OCI-LY7 (cell line): ENCODE measurements at regions not wholly inside any gene's neighbourhood (a gene's known extent, or its start where the extent isn't known, plus 50 kb on each side); places are given as distances from the start of the nearest gene placed in this dataset.

Source experiments
- BruUV-seq: library from RNA; stranded (reverse); fragments of 400-500 nt; replicated peaks from 2 replicates; lab custom pipeline; 2021; lab: Mats Ljungman, UMichigan
- CTCF ChIA-PET: fragments of 300-600 bp; sonication (Branson Sonifier 250); formaldehyde crosslinking; loops from one replicate; lab custom pipeline; 2022; ENCODE audit warnings: antibody characterized with exemption; ENCODE audit not compliant: unreplicated experiment; lab: Charles Lee
- POLR2A ChIA-PET: fragments of 300-600 bp; sonication (Branson Sonifier 250); formaldehyde crosslinking; loops from one replicate; lab custom pipeline; 2022; ENCODE audit warnings: antibody characterized with exemption; lab: Charles Lee
- DNase-seq: peaks from one replicate; pipeline ENCODE4 v3.0.0-alpha.2; 2015; ENCODE audit warnings: low spot score
- H2AFZ ChIP-seq: fragments of 200-600 bp; sonication (generic), shearing (Covaris generic); 2 replicates; pipeline ENCODE4 v1.6.1; 2014; ENCODE audit warnings: mild to moderate bottlenecking, antibody characterized with exemption, low read length, moderate library complexity
- H3K27ac ChIP-seq: fragments of 200-600 bp; sonication (generic); 2 replicates; pipeline ENCODE4 v1.5.1; 2014; ENCODE audit warnings: mixed run types, low read depth, mild to moderate bottlenecking, moderate library complexity, low read length, inconsistent platforms; ENCODE audit not compliant: poor library complexity, severe bottlenecking
- H3K36me3 ChIP-seq: fragments of 200-600 bp; sonication (generic); 2 replicates; pipeline ENCODE4 v1.6.1; 2014; ENCODE audit warnings: mild to moderate bottlenecking, antibody characterized with exemption, low read length, moderate library complexity, mixed read lengths; ENCODE audit not compliant: insufficient read depth
- H3K4me1 ChIP-seq: fragments of 200-600 bp; sonication (generic); 2 replicates; pipeline ENCODE4 v1.5.1; 2014; ENCODE audit warnings: mild to moderate bottlenecking, low read length; ENCODE audit not compliant: insufficient read depth, poor library complexity, severe bottlenecking
- H3K4me2 ChIP-seq: fragments of 200-600 bp; sonication (generic); 2 replicates; pipeline ENCODE4 v1.6.1; 2014; ENCODE audit warnings: mild to moderate bottlenecking, low read length
- H3K4me3 ChIP-seq: fragments of 200-600 bp; sonication (generic); 2 replicates; pipeline ENCODE4 v1.5.1; 2014; ENCODE audit warnings: mild to moderate bottlenecking, low read depth, low read length; ENCODE audit not compliant: poor library complexity, severe bottlenecking
- H3K79me2 ChIP-seq: fragments of 200-600 bp; sonication (generic); 2 replicates; pipeline ENCODE4 v1.6.1; 2016; ENCODE audit warnings: low read depth, mild to moderate bottlenecking, low read length, moderate library complexity, mixed read lengths; ENCODE audit not compliant: insufficient read depth
- H3K9me2 ChIP-seq: fragments of 200-600 bp; sonication (generic); 2 replicates; pipeline ENCODE4 v1.6.1; 2016; ENCODE audit warnings: mild to moderate bottlenecking, low read length, mixed read lengths; ENCODE audit not compliant: insufficient read depth
- H3K9me3 ChIP-seq: fragments of 200-600 bp; sonication (generic); 2 replicates; pipeline ENCODE4 v1.6.1; 2014; ENCODE audit warnings: mild to moderate bottlenecking, mixed run types, low read length, mixed read lengths
- H4K20me1 ChIP-seq: fragments of 200-600 bp; sonication (generic); 2 replicates; pipeline ENCODE4 v1.6.1; 2014; ENCODE audit warnings: mild to moderate bottlenecking, antibody characterized with exemption, low read length, moderate library complexity, mixed read lengths; ENCODE audit not compliant: insufficient read depth
- CTCF ChIP-seq: fragments of 200-600 bp; sonication (generic); conservative IDR thresholded peaks from 2 replicates; pipeline ENCODE4 v1.5.1; 2014; ENCODE audit warnings: mild to moderate bottlenecking, antibody characterized with exemption, low read length, moderate library complexity, mixed read lengths
- EZH2phosphoT487 ChIP-seq: fragments of 200-600 bp; sonication (generic); IDR thresholded peaks from 2 replicates; pipeline ENCODE4 v1.6.1; 2018; ENCODE audit warnings: low read depth, borderline replicate concordance, mild to moderate bottlenecking, mixed run types, antibody characterized with exemption, low read length, moderate library complexity, mixed read lengths
- intact Hi-C: fragments of 100-400 bp; cut with micrococcal nuclease; formaldehyde crosslinking; loops from one replicate; pipeline ENCODE4 v1.10.0; 2022; ENCODE audit not compliant: unreplicated experiment

- no peak overlapping the region for H2AFZ ChIP-seq
- CTCF ChIA-PET = interaction anchor here (0.5 kb wide), 1 partner anchor 328 kb away, joined by 3 read pairs; no protein-coding TSS in a partner anchor
Observed at GRCh38 chr9:129377181-129377580, 199.1 kb upstream of the IER5L start.

GRCh38 chr9:129375845-129376244, 197.8 kb upstream of the IER5L start:
- no TSS peak for BruUV-seq
- peaks cover 6% of the 10 kb centered on the region for H3K4me1 ChIP-seq
- no peak overlapping the region for H2AFZ ChIP-seq
- no peaks in the 10 kb centered on the region for H4K20me1 ChIP-seq
- H3K9me2 ChIP-seq = no peaks in the 10 kb centered on the region
- POLR2A ChIA-PET = interaction anchor here (0.8 kb wide), 1 partner anchor 8 kb away, joined by 3 read pairs; no protein-coding TSS in a partner anchor
- no peak overlapping the region for H3K27ac ChIP-seq
- TF ChIP-seq EZH2phosphoT487 (no peak), CTCF (no peak)
- no peak for DNase-seq
- H3K4me2 ChIP-seq = no peak overlapping the region
- intact Hi-C loops = no loop called here
- H3K79me2 ChIP-seq = no peaks in the 10 kb centered on the region
- CTCF ChIA-PET = no interaction called here
- no peaks in the 10 kb centered on the region for H3K9me3 ChIP-seq
- H3K4me3 ChIP-seq = no peak overlapping the region
- H3K36me3 ChIP-seq = no peaks in the 10 kb centered on the region

More at GRCh38 chr9:129377181-129377580, 199.1 kb upstream of the IER5L start:
- Histone ChIP-seq H3K36me3 (no peaks in the 10 kb centered on the region), H3K4me2 (no peak overlapping the region), H3K27ac (no peak overlapping the region), H4K20me1 (no peaks in the 10 kb centered on the region), H3K79me2 (no peaks in the 10 kb centered on the region), H3K4me1 (peaks cover 2% of the 10 kb centered on the region), H3K9me3 (no peaks in the 10 kb centered on the region), H3K9me2 (no peaks in the 10 kb centered on the region), H3K4me3 (no peak overlapping the region)
- BruUV-seq = no TSS peak
- no peak for TF ChIP-seq EZH2phosphoT487
- no peak for TF ChIP-seq CTCF
- POLR2A ChIA-PET = interaction anchor here (0.6 to 0.9 kb wide), 4 partner anchors 44 to 1527 kb away, joined by 3 to 5 read pairs (median 4); no protein-coding TSS in a partner anchor
- no peak for DNase-seq
- intact Hi-C loops = no loop called here

- no peaks in the 10 kb centered on the region for H3K79me2 ChIP-seq
- H3K9me2 ChIP-seq = no peaks in the 10 kb centered on the region
- H4K20me1 ChIP-seq = no peaks in the 10 kb centered on the region
- CTCF ChIA-PET = no interaction called here
- intact Hi-C loops = no loop called here
- H3K4me1 ChIP-seq = peaks cover 6% of the 10 kb centered on the region
- no peak overlapping the region for H3K4me3 ChIP-seq
- no TSS peak for BruUV-seq
- 0 out of 2 replicates have a peak, but pooled peaks cover 5% of the 10 kb centered on the region for H3K9me3 ChIP-seq
- H3K36me3 ChIP-seq = no peaks in the 10 kb centered on the region
- TF ChIP-seq CTCF (no peak), EZH2phosphoT487 (no peak)
- DNase-seq = no peak
- H2AFZ ChIP-seq = no peak overlapping the region
- H3K27ac ChIP-seq = no peak overlapping the region
- no peak overlapping the region for H3K4me2 ChIP-seq
- POLR2A ChIA-PET = no interaction called here
Observed at GRCh38 chr9:129374651-129375050, 196.6 kb upstream of the IER5L start.
